NK-92 treated with Interleukin-12 subunit alpha and Interleukin-12 subunit beta, amount 100 ng/mL, for 24 hours (cell line): ENCODE measurements at regions not wholly inside any gene's neighbourhood (a gene's known extent, or its start where the extent isn't known, plus 50 kb on each side); places are given as distances from the start of the nearest gene placed in this dataset.
"Not testable (repeated sequence)": the region's sequence is repeated elsewhere in the genome, so short reads cannot be mapped to it uniquely, and the experiment has no call there.

Experiments
- DNase-seq: peaks from one replicate; lab custom pipeline; 2025; lab: John Stamatoyannopoulos, UW

DNA sequence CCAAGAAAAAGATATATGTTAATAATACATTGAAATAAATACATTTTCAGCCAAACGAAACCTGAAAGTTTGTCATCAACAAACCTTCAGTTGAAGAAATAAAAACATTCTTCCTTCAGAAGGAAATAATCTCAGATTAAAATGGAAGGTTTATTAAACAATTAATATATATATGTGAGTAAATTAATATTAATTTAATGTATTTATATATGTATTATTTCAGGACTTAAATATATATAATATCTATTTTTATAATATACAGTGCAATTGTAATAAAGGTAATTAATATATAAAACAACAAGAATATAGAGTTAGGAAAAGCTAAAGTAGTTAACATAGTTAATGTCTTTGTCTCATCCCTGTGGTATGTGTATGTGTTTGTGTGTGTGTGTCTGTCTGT lies 102.2 kb upstream of the CDC14C start:
- DNase-seq, result no peak

DNA sequence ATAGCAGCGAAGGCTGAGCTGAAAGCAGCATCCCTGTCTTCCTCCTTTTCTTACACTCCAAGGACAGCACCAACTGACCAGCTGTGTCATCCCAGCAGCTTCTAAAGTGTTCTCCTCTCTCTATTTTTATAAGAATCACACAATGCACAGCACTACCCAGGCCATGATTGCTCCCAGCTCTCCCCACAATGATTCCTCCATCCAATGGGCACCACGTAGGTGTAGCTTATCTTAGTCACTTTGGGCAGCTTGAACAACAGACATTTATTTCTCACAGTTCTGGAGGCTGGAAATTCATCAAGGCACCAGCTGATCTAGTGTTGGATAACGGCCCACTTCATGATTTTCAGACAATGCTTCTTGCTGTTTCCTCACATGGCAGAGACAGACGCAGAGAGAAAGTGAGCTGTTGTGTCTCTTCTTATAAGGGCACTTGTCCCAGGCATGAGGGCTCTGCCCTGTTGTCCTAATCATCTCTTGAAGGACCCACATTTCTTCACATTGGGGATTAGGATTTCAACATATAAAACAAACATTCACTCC lies 92.0 kb upstream of the CDC14C start:
- DNase-seq, result no peak

DNA sequence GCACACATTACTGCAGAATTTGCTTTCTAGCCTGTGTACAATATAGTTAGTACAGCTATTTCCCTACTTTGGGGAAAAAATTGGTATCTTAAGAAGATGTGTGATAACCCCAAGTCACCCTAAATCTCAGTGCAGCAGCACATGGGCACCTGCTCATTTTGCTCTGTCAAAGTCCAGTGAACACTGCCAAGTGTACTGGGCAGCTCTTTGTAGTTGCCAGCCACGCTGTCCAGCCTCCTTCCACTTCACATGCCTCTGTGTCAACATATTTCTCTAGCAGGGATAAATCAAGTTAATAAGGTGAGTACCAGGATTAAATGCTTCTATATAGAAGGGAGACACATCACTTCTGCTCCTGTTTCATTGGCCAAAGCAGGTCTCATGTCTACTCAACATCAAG lies 87.1 kb upstream of the CDC14C start:
- no peak for DNase-seq

DNA sequence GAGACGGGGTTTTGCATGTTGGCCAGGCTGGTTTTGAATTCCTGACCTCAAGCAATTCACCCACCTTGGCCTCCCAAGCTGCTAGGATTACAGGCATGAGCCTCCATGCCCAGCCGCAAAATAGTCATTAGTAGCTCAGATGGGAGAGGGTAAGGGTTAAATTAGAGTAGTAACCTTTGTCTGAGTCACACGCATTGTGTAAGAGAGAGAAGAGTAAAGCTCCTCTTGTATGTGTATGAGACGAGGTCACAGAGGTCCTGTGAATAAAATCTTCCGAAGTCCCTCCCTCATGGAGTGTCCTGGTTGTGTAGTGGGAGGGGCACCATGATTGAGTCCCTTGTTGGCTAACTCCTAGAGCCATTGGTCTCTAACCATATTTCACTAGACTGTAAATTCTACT lies 85.2 kb upstream of the CDC14C start:
- DNase-seq, result no peak

DNA sequence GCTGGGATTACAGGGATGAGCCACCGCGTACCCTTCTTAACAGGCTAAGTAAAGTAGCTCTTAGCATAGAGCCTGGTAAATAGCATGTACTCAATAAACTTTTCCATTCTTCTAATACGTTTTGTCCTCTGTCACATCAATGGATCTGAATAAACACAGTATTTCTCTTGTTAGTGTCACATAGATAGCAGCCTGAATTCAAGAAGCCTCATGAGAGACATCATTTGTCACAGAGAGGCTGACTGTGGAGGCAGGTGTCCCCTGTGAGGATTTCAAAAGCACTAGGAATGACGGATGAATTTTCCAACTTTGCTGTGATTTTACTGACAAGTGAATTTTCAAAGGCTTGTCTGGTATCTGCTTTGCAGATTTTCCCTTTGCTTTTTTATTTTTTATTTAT lies 82.6 kb upstream of the CDC14C start:
- DNase-seq, result no peak

DNA sequence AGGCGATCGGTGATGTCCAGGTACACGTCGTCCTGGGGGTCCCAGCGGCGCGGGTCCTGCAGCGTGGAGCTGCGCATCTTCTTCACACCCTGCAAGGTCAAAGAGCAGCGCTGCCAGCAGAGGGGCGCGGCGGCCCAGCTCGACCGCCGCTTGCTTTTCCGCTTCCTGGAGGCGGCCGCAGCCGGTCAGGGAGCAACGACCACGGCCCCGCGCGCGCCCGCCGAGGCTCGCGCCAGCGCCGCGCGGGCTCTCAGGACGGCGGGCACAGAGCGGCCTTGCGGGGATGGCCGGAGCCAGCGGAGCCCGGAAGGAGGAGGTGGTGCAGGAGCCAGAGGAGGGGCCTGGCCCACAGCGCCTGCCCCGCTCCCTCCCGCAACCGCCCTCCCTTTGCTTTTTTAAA lies 76.4 kb upstream of the CDC14C start:
- no peak for DNase-seq

DNA sequence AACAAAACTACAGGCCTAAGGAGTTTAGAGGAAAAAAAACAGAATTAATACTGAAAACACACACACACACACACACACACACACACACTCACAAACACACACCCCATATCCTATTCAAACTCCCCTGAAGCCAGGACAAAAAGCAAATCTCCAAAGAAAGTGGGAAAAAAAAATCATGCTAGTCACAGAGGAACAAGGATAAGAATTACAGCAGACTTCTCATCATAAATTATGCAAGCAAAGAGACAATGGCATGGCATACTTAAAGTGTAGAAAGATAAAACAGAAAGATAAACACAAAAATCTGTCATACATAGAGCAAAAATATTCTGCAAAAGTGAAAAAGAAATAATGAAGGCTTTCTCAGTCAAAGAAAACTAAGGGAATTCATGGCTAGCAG lies 63.9 kb upstream of the CDC14C start:
- DNase-seq, result not testable (repeated sequence)

DNA sequence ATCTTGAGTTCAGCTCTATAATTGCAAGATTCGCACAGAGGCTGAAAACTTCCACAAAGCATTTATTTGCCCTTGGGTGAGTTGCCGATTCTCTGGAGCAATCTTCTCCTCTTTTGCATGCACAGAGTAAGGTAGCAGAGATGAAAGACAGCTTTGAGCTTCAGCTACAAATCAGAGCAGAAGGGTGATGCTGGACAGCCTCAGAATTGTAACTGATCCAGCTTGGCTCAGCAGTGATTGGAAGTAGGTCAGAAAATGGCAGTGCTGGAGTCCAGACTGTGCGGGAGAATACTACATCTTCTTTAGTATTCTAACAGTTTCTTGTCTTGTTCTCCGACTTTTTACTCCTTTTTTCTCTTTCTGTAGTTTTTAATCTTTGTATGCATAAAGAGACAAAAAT lies 55.4 kb upstream of the CDC14C start:
- no peak for DNase-seq

DNA sequence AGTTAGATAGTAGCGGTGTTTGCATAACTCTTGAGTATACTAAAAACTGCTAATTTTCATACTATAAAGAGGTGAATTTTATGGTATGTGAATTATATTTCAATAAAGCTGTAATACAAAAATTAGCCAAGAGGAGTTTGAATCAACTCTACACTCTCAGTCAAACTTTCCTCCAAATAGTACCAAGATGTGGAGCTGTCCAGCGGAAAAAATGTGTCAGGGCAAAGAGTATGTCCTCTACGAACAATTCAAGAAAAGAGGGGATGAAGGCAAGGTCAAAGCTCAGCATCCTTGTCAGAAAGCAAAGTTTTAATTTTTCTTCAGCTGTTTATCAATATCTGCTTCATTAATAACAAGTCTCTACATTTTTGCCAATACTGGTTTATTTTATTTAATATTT lies 51.8 kb upstream of the CDC14C start:
- no peak for DNase-seq
